ENCODE measurements at regions not wholly inside any gene's neighbourhood (a gene's known extent, or its start where the extent isn't known, plus 50 kb on each side); places are given as distances from the start of the nearest gene placed in this dataset.

DNA sequence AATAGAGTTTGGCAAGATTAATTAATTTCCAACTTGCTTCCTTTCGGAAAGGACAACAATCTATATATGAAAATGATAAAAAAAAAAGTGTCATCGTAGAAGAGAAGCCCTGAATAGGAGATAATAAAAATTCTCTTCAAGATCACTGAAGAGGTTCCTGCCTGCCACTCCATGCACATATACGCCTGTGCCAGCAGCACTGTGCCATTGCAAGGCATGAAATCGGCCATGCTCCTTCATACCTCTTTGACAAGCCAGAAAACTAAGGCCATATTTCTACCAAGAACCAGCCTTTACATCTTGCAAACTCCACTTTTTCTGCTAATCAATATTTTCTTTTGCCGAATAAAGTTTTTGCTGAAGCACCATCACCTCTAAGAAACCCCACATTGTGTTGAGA lies 365.5 kb downstream of the CXXC4 start:
- POLR2A ChIA-PET (ENCODE audit: low non-redundant PET): no interaction called here
- H3K27ac ChIP-seq: no peak overlapping the region
- CTCF ChIA-PET: no interaction called here
- TF ChIP-seq, protein P1, sequence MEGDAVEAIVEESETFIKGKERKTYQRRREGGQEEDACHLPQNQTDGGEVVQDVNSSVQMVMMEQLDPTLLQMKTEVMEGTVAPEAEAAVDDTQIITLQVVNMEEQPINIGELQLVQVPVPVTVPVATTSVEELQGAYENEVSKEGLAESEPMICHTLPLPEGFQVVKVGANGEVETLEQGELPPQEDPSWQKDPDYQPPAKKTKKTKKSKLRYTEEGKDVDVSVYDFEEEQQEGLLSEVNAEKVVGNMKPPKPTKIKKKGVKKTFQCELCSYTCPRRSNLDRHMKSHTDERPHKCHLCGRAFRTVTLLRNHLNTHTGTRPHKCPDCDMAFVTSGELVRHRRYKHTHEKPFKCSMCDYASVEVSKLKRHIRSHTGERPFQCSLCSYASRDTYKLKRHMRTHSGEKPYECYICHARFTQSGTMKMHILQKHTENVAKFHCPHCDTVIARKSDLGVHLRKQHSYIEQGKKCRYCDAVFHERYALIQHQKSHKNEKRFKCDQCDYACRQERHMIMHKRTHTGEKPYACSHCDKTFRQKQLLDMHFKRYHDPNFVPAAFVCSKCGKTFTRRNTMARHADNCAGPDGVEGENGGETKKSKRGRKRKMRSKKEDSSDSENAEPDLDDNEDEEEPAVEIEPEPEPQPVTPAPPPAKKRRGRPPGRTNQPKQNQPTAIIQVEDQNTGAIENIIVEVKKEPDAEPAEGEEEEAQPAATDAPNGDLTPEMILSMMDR (conservative IDR thresholded peaks at IDR 0.05; ENCODE audit: low read depth): no peak
- no peak for DNase-seq (ENCODE audit: low spot score)

DNA sequence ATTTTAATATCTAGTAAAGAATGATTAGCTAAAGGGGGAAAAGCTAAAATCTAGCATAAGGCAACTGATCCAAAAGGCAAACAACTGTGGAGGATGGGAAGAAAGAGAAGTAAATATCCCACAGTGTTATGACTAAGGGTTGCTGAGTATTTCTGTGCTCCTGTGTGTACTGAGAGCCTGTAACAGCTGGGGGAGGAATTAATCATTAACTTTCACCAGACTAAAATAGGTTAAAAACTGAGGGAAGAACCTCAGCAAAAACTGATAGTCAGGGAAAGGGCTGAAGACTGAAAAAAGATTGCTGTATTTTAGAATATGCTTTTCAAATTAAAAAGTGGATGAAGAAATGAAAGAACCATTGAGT lies 365.9 kb downstream of the CXXC4 start:
- TF ChIP-seq, protein P1 (conservative IDR thresholded peaks at IDR 0.05; ENCODE audit: low read depth): no peak
- ChIA-PET CTCF (no interaction called here), POLR2A (ENCODE audit: low non-redundant PET) (no interaction called here)
- DNase-seq (ENCODE audit: low spot score): no peak
- H3K27ac ChIP-seq: no peak overlapping the region

DNA sequence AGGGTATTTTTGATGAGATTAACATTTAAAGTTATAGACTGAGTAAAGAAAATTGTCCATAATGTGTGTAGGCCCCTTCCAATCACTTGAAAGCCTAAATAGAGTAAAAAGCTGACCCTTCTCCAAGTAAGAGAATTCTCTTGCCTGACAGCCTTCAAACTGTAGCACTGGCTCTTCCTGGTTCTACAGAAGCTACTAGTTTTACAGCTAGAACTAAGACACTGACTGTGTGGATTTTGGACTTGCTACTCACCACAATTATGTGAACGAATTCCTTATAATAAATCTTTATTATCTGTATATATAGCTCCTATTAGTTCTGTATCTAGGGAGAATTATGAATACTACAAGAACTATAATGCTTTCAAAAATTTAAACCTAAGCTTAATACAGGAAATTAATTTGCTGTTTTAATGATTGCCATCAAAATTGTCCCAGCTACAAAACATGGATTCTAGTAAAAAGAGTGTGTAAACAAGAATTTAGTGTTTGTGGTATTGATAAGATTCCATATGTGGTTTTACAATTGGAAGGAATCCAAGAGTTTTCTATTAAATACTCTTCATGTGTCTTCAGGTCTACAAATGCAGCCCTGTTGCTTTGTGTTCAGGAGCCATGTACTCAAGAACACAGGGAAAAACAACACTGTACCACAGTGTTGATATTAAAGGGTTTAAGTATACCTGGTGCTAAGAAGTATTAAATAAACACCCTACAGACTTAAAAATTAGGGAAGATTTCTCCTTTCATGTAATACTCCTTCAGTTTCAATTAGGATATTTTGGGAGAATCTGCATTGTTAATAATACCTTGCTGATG lies 366.5 kb downstream of the CXXC4 start:
- H3K27ac ChIP-seq: no peak overlapping the region
- DNase-seq (ENCODE audit: low spot score): no peak
- TF ChIP-seq, protein P1 (conservative IDR thresholded peaks at IDR 0.05; ENCODE audit: low read depth): no peak
- POLR2A ChIA-PET (ENCODE audit: low non-redundant PET): no interaction called here
- CTCF ChIA-PET: no interaction called here

DNA sequence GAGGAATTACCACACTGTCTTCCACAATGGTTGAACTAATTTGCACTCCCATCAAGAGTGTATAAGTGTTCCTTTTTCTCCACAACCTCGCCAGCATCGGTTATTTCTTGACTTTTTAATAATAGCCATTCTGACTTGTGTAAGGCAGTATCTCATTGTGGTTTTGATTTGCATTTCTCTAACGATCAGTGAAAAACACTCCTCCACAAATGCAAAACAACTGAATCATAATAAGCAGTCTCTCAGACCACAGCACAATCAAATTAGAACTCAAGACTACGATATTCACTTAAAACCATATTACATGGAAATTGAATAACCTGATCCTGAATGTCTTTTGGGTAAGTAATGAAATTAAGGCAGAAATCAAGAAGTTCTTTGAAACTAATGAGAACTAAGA lies 371.7 kb downstream of the CXXC4 start:
- TF ChIP-seq, protein P1 (conservative IDR thresholded peaks at IDR 0.05; ENCODE audit: low read depth): no peak
- no peak overlapping the region for H3K27ac ChIP-seq
- POLR2A ChIA-PET (ENCODE audit: low non-redundant PET): no interaction called here
- DNase-seq (ENCODE audit: low spot score): no peak
- CTCF ChIA-PET: no interaction called here

DNA sequence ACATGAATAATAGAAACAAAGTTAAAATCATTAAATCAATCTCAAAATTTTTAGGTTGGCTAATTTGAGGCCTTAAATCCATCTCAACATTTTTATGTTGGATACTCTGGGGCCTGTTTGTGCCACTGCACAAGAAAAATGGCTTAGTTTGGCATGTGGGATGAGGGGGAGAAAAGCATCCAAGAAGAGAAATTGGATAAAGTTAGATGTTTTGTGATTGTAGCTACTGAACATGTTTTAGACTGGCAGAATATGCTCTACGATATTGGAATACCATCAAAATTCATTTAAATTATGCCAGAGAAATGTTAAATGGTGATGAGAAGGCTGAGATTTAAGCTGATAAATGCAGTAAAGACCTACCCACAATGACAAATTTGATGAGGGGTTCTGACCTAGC lies 376.9 kb downstream of the CXXC4 start:
- POLR2A ChIA-PET (ENCODE audit: low non-redundant PET): no interaction called here
- no peak overlapping the region for H3K27ac ChIP-seq
- DNase-seq (ENCODE audit: low spot score): no peak
- CTCF ChIA-PET: no interaction called here
- TF ChIP-seq, protein P1 (conservative IDR thresholded peaks at IDR 0.05; ENCODE audit: low read depth): no peak

DNA sequence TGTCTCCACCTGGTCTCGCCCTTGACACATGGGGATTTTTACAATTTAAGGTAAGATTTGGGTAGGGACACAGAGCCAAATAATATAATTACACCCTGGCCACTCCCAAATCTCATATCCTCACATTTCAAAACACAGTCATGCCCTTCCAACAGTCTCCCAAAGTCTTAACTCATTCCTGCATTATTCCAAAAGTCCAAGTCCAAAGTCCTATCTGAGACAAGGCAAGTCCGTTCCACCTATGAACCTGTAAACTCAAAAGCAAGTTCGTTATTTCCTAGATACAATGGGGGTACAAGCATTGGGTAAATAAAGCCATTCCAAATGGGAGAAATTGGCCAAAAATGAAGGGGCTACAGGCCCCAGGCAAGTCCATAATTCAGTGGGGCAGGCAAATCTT lies 380.8 kb downstream of the CXXC4 start:
- DNase-seq (ENCODE audit: low spot score): no peak
- TF ChIP-seq, protein P1 (conservative IDR thresholded peaks at IDR 0.05; ENCODE audit: low read depth): no peak
- H3K27ac ChIP-seq: no peak overlapping the region
- ChIA-PET CTCF (interaction anchor here (0.6 kb wide), 1 partner anchor 143 kb away, joined by 3 read pairs; no protein-coding TSS in a partner anchor), POLR2A (ENCODE audit: low non-redundant PET) (no interaction called here)
